ENCODE measurements at regions not wholly inside any gene's neighbourhood (a gene's known extent, or its start where the extent isn't known, plus 50 kb on each side); places are given as distances from the start of the nearest gene placed in this dataset.

- H3K27ac ChIP-seq = no peak overlapping the region
- no peak for DNase-seq (ENCODE audit: low spot score in 2 of 2)
- intact Hi-C loops (cut with DNase I; ENCODE audit: low total_unique reads) = no loop called here
- H3K27me3 ChIP-seq = no peaks in the 10 kb centered on the region
- no peaks in the 10 kb centered on the region for H3K9me3 ChIP-seq
- TF ChIP-seq CTCF (IDR thresholded peaks at IDR 0.05) (no peak), POLR2A (IDR thresholded peaks at IDR 0.05) (no peak), POLR2AphosphoS5 (IDR thresholded peaks at IDR 0.05) (no peak)
- H3K36me3 ChIP-seq = no peaks in the 10 kb centered on the region
- H3K4me1 ChIP-seq = no peaks in the 10 kb centered on the region
- H3K4me3 ChIP-seq = no peak overlapping the region
Measured at GRCh38 chr6:79803917-79804316, 143.4 kb downstream of the ELOVL4 start.

- Histone ChIP-seq H3K9me3 (no peaks in the 10 kb centered on the region), H3K27ac (no peak overlapping the region), H3K4me3 (no peak overlapping the region), H3K36me3 (no peaks in the 10 kb centered on the region), H3K27me3 (no peaks in the 10 kb centered on the region), H3K4me1 (no peaks in the 10 kb centered on the region)
- intact Hi-C loops (cut with DNase I; ENCODE audit: low total_unique reads) = no loop called here
- DNase-seq (ENCODE audit: low spot score in 2 of 2) = no peak
- TF ChIP-seq POLR2A (IDR thresholded peaks at IDR 0.05) (no peak), CTCF (IDR thresholded peaks at IDR 0.05) (no peak), POLR2AphosphoS5 (IDR thresholded peaks at IDR 0.05) (no peak)
Measured at GRCh38 chr6:79802657-79803300, 144.6 kb downstream of the ELOVL4 start.

DNA sequence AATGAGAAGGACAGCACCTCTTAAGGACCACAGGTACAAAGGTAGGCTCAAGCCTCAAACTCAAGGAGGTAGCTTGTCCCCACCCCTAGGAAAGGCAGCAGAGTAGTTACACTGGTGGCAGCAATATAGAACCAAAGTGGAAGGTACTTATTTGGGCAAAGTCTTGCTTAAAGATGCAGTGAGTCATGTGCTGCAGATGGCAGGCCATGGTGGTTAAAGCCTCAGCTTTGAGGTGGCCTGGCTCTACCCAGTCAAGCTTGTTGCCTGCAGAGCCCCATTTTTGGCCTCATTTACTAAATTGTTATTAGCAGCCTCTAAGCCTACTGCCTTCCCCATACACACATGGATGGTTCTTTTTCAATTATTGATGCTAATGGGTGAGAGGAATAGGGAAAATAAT, 146.0 kb downstream of the ELOVL4 start:
- Histone ChIP-seq H3K4me3 (no peak overlapping the region), H3K27ac (no peak overlapping the region), H3K36me3 (no peaks in the 10 kb centered on the region), H3K4me1 (no peaks in the 10 kb centered on the region), H3K9me3 (no peaks in the 10 kb centered on the region), H3K27me3 (no peaks in the 10 kb centered on the region)
- intact Hi-C loops (cut with DNase I; ENCODE audit: low total_unique reads) = no loop called here
- TF ChIP-seq POLR2AphosphoS5 (IDR thresholded peaks at IDR 0.05) (no peak), POLR2A (IDR thresholded peaks at IDR 0.05) (no peak), CTCF (IDR thresholded peaks at IDR 0.05) (no peak)
- DNase-seq (ENCODE audit: low spot score in 2 of 2) = no peak

GRCh38 chr6:79798841-79799240, 148.5 kb downstream of the ELOVL4 start:
- Histone ChIP-seq H3K9me3 (no peaks in the 10 kb centered on the region), H3K36me3 (no peaks in the 10 kb centered on the region), H3K27ac (no peak overlapping the region), H3K4me1 (no peaks in the 10 kb centered on the region), H3K27me3 (no peaks in the 10 kb centered on the region), H3K4me3 (no peak overlapping the region)
- no peak for DNase-seq (ENCODE audit: low spot score in 2 of 2)
- intact Hi-C loops (cut with DNase I; ENCODE audit: low total_unique reads) = no loop called here
- TF ChIP-seq POLR2AphosphoS5 (IDR thresholded peaks at IDR 0.05) (no peak), POLR2A (IDR thresholded peaks at IDR 0.05) (no peak)

DNA sequence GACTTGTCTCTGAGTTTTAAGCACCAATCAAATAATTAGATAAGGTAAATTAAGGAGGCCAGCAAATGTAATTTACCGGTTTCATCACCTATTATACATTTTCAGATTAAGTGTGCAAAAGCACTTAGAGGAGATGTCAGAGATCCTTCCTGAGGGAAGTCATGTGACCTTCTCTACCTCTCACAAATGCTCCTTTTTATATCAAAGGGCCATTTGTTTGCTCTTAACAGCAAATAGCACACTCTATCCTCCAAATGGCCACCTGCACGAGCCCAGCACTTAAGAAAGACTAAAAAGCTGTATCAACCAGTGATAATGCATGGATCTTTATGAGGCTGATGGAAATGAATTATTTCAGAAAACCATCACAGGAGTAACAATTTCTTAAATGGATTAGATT, 149.4 kb downstream of the ELOVL4 start:
- no peak for DNase-seq (ENCODE audit: low spot score in 2 of 2)
- intact Hi-C loops (cut with DNase I; ENCODE audit: low total_unique reads) = no loop called here
- Histone ChIP-seq H3K27me3 (no peaks in the 10 kb centered on the region), H3K4me1 (no peaks in the 10 kb centered on the region), H3K36me3 (no peaks in the 10 kb centered on the region), H3K4me3 (no peak overlapping the region), H3K9me3 (no peaks in the 10 kb centered on the region), H3K27ac (no peak overlapping the region)
- TF ChIP-seq POLR2A (IDR thresholded peaks at IDR 0.05) = no peak
- no peak for TF ChIP-seq CTCF (IDR thresholded peaks at IDR 0.05)
- TF ChIP-seq POLR2AphosphoS5 (IDR thresholded peaks at IDR 0.05) = no peak

All from breast epithelium (tissue), 4 donors.